Neural cell (in vitro differentiated cells): ENCODE measurements at regions not wholly inside any gene's neighbourhood (a gene's known extent, or its start where the extent isn't known, plus 50 kb on each side); places are given as distances from the start of the nearest gene placed in this dataset.

Source experiments
- H2AFZ ChIP-seq: fragments of 200-600, 300-800 bp; sonication (generic), shearing (Covaris generic); 2 replicates; pipeline ENCODE4 v1.6.0; 2014; ENCODE audit warnings: low read depth, mild to moderate bottlenecking, antibody characterized with exemption, low read length, moderate library complexity
- H3F3A ChIP-seq: fragments of 200-600 bp; shearing (Covaris generic); 2 replicates; pipeline ENCODE4 v1.6.1; 2016; ENCODE audit warnings: mild to moderate bottlenecking, moderate library complexity, mixed read lengths, antibody characterized with exemption, low read length; ENCODE audit not compliant: insufficient read depth, poor library complexity, severe bottlenecking
- H3K27ac ChIP-seq: fragments of 200-600, 300-800 bp; sonication (generic), shearing (Covaris generic); 2 replicates; pipeline ENCODE4 v1.5.1; 2014; ENCODE audit warnings: mild to moderate bottlenecking, low read length, moderate library complexity
- H3K27me3 ChIP-seq: fragments of 300-800, 200-600 bp; sonication (generic), shearing (Covaris generic); 2 replicates; pipeline ENCODE4 v1.6.0; 2014; ENCODE audit warnings: mild to moderate bottlenecking, low read depth, low read length, moderate library complexity; ENCODE audit not compliant: insufficient read depth
- H3K36me3 ChIP-seq: fragments of 300-800, 200-600 bp; sonication (generic), shearing (Covaris generic); 2 replicates; pipeline ENCODE4 v1.5.1; 2014; ENCODE audit warnings: mild to moderate bottlenecking, antibody characterized with exemption, low read length, moderate library complexity; ENCODE audit not compliant: insufficient read depth
- H3K4me2 ChIP-seq: fragments of 300-800, 200-600 bp; sonication (generic), shearing (Covaris generic); 2 replicates; pipeline ENCODE4 v1.6.0; 2014; ENCODE audit warnings: mild to moderate bottlenecking, low read length
- H3K4me3 ChIP-seq: fragments of 300-800, 200-600 bp; sonication (generic), shearing (Covaris generic); 2 replicates; pipeline ENCODE4 v1.5.1; 2014; ENCODE audit warnings: mild to moderate bottlenecking, low read length, moderate library complexity
- H3K79me2 ChIP-seq: fragments of 200-600 bp; shearing (Covaris generic); replicated peaks from 2 replicates; pipeline ENCODE4 v1.6.0; 2014; ENCODE audit warnings: mild to moderate bottlenecking, low read length, moderate library complexity; ENCODE audit not compliant: insufficient read depth
- H3K9ac ChIP-seq: fragments of 300-800, 200-600 bp; sonication (generic), shearing (Covaris generic); 2 replicates; pipeline ENCODE4 v1.6.1; 2016; ENCODE audit warnings: mild to moderate bottlenecking, low read length, mixed read lengths
- H3K9me2 ChIP-seq: fragments of 200-600 bp; shearing (Covaris generic); 2 replicates; pipeline ENCODE4 v1.6.1; 2016; ENCODE audit warnings: mild to moderate bottlenecking, low read length, mixed read lengths; ENCODE audit not compliant: insufficient read depth
- H3K9me3 ChIP-seq: fragments of 200-600, 300-800 bp; sonication (generic), shearing (Covaris generic); 2 replicates; pipeline ENCODE4 v1.6.1; 2016; ENCODE audit warnings: mild to moderate bottlenecking, mixed run types, low read length, moderate library complexity, mixed read lengths
- H4K20me1 ChIP-seq: fragments of 200-600 bp; shearing (Covaris generic); 2 replicates; pipeline ENCODE4 v1.6.1; 2016; ENCODE audit warnings: mild to moderate bottlenecking, mixed run types; ENCODE audit not compliant: insufficient read depth
- CTCF ChIP-seq: fragments of 450-650 bp; IDR thresholded peaks from 2 replicates; pipeline ENCODE4 v1.5.1; 2014; ENCODE audit warnings: antibody characterized with exemption, mild to moderate bottlenecking, moderate library complexity; ENCODE audit not compliant: poor library complexity, severe bottlenecking
- EP300 ChIP-seq: fragments of 450-650 bp; conservative IDR thresholded peaks from 2 replicates; pipeline ENCODE4 v1.6.1; 2014; ENCODE audit warnings: antibody characterized with exemption, mild to moderate bottlenecking, moderate library complexity; ENCODE audit not compliant: poor library complexity, severe bottlenecking
- EZH2 ChIP-seq: fragments of 200-600, 300-800 bp; shearing (Covaris generic), sonication (generic); IDR thresholded peaks from 2 replicates; pipeline ENCODE4 v1.6.1; 2014; ENCODE audit warnings: antibody characterized with exemption, low read length, borderline replicate concordance, mild to moderate bottlenecking; ENCODE audit not compliant: insufficient read depth, poor library complexity, severe bottlenecking
- MXI1 ChIP-seq: fragments of 450-650 bp; conservative IDR thresholded peaks from 2 replicates; pipeline ENCODE4 v1.6.1; 2014; ENCODE audit warnings: antibody characterized with exemption, mild to moderate bottlenecking; ENCODE audit not compliant: poor library complexity, severe bottlenecking
- POLR2AphosphoS5 ChIP-seq: IDR thresholded peaks from 2 replicates; pipeline ENCODE4 v1.6.1; 2012
- RAD21 ChIP-seq: fragments of 450-650 bp; conservative IDR thresholded peaks from 2 replicates; pipeline ENCODE4 v1.6.1; 2014; ENCODE audit warnings: antibody characterized with exemption, mild to moderate bottlenecking, moderate library complexity
- SMC3 ChIP-seq: fragments of 450-650 bp; conservative IDR thresholded peaks from 2 replicates; pipeline ENCODE4 v1.6.1; 2014; ENCODE audit warnings: antibody characterized with exemption, mild to moderate bottlenecking, moderate library complexity; ENCODE audit not compliant: poor library complexity
- TAF1 ChIP-seq: IDR thresholded peaks from 2 replicates; pipeline ENCODE4 v1.6.1; 2012; ENCODE audit warnings: low read depth
- TF ChIP-seq, protein P1 (sequence below): IDR thresholded peaks from 2 replicates; pipeline ENCODE4 v1.6.1; 2012; ENCODE audit warnings: borderline replicate concordance

DNA sequence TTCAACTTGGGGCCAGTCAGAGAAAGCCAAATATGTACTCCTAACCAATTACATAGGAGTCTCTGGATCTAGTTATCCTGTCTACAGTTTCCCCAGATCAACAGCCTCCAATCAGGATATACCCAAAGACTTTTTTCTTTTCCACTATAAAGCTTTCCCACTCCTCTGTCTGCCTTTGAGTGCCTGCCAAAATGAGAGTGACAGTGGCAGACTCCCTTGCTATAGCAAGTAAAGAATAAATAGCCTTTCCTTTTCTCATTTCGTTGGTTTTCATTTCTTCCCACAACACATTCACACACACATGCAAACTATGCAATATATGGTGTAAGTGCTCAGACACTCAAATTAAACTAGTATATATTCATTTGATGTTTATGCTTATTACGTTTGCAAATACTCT lies 302.4 kb upstream of the TACR3 start:
- Histone ChIP-seq H3K79me2 (no peaks in the 10 kb centered on the region), H3F3A (no peaks in the 10 kb centered on the region), H3K9me3 (no peaks in the 10 kb centered on the region), H3K9me2 (no peaks in the 10 kb centered on the region), H4K20me1 (no peaks in the 10 kb centered on the region), H3K4me3 (no peak overlapping the region), H2AFZ (no peak overlapping the region), H3K4me2 (no peak overlapping the region), H3K36me3 (no peaks in the 10 kb centered on the region), H3K27ac (no peak overlapping the region), H3K27me3 (no peaks in the 10 kb centered on the region), H3K9ac (no peak overlapping the region)
- TF ChIP-seq EP300: no peak
- no peak for TF ChIP-seq CTCF
- TF ChIP-seq EZH2: no peak
- no peak for TF ChIP-seq TAF1
- no peak for TF ChIP-seq MXI1
- TF ChIP-seq POLR2AphosphoS5: no peak
- TF ChIP-seq SMC3: no peak
- TF ChIP-seq, protein P1, sequence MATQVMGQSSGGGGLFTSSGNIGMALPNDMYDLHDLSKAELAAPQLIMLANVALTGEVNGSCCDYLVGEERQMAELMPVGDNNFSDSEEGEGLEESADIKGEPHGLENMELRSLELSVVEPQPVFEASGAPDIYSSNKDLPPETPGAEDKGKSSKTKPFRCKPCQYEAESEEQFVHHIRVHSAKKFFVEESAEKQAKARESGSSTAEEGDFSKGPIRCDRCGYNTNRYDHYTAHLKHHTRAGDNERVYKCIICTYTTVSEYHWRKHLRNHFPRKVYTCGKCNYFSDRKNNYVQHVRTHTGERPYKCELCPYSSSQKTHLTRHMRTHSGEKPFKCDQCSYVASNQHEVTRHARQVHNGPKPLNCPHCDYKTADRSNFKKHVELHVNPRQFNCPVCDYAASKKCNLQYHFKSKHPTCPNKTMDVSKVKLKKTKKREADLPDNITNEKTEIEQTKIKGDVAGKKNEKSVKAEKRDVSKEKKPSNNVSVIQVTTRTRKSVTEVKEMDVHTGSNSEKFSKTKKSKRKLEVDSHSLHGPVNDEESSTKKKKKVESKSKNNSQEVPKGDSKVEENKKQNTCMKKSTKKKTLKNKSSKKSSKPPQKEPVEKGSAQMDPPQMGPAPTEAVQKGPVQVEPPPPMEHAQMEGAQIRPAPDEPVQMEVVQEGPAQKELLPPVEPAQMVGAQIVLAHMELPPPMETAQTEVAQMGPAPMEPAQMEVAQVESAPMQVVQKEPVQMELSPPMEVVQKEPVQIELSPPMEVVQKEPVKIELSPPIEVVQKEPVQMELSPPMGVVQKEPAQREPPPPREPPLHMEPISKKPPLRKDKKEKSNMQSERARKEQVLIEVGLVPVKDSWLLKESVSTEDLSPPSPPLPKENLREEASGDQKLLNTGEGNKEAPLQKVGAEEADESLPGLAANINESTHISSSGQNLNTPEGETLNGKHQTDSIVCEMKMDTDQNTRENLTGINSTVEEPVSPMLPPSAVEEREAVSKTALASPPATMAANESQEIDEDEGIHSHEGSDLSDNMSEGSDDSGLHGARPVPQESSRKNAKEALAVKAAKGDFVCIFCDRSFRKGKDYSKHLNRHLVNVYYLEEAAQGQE: no peak
- no peak for TF ChIP-seq RAD21

- H3K79me2 ChIP-seq: no peaks in the 10 kb centered on the region
- no peaks in the 10 kb centered on the region for H4K20me1 ChIP-seq
- no peaks in the 10 kb centered on the region for H3K9me2 ChIP-seq
- H2AFZ ChIP-seq: no peak overlapping the region
- H3K4me2 ChIP-seq: no peak overlapping the region
- no peaks in the 10 kb centered on the region for H3K9me3 ChIP-seq
- H3K4me3 ChIP-seq: no peak overlapping the region
- H3K27ac ChIP-seq: no peak overlapping the region
- H3K27me3 ChIP-seq: no peaks in the 10 kb centered on the region
- H3K36me3 ChIP-seq: no peaks in the 10 kb centered on the region
- no peak overlapping the region for H3K9ac ChIP-seq
- TF ChIP-seq MXI1: no peak
- TF ChIP-seq SMC3: peak; percentile 59
- TF ChIP-seq TAF1: no peak
- no peak for TF ChIP-seq POLR2AphosphoS5
- TF ChIP-seq, protein P1: no peak
- TF ChIP-seq CTCF: peak; percentile 47
- no peak for TF ChIP-seq EZH2
- TF ChIP-seq RAD21: peak; percentile 57
- no peak for TF ChIP-seq EP300
- H3F3A ChIP-seq: no peaks in the 10 kb centered on the region
These were observed 300.9 kb upstream of the TACR3 start for GRCh38 chr4:104020641-104021040.
